ENCODE measurements at regions not wholly inside any gene's neighbourhood (a gene's known extent, or its start where the extent isn't known, plus 50 kb on each side); places are given as distances from the start of the nearest gene placed in this dataset.
"Not testable (repeated sequence)": the region's sequence is repeated elsewhere in the genome, so short reads cannot be mapped to it uniquely, and the experiment has no call there.

- DNase-seq: no peak
Observed at GRCh38 chr5:96124589-96124988, 162.9 kb upstream of the ELL2 start.

GRCh38 chr5:96123418-96123817 is 161.8 kb upstream of the ELL2 start:
- no peak for DNase-seq

GRCh38 chr5:96121364-96121763 is 159.7 kb upstream of the ELL2 start:
- DNase-seq: no peak

- no peak for DNase-seq
Observed at GRCh38 chr5:96120120-96120519, 158.5 kb upstream of the ELL2 start.

GRCh38 chr5:96117771-96118651 is 156.4 kb upstream of the ELL2 start:
- DNase-seq: no peak

- DNase-seq: no peak
Observed at GRCh38 chr5:96115147-96115807, 153.6 kb upstream of the ELL2 start.

GRCh38 chr5:96114736-96115135 is 153.1 kb upstream of the ELL2 start:
- DNase-seq: no peak

- no peak for DNase-seq
Observed at GRCh38 chr5:96113170-96113939, 151.7 kb upstream of the ELL2 start.

- no peak for DNase-seq
Observed at GRCh38 chr5:96112703-96113102, 151.1 kb upstream of the ELL2 start.

- DNase-seq: no peak
Observed at GRCh38 chr5:96112123-96112670, 150.5 kb upstream of the ELL2 start.

GRCh38 chr5:96111080-96111756 is 149.6 kb upstream of the ELL2 start:
- DNase-seq: no peak

- DNase-seq: no peak
Observed at GRCh38 chr5:96110300-96110699, 148.6 kb upstream of the ELL2 start.

GRCh38 chr5:96108629-96109028 is 147.0 kb upstream of the ELL2 start:
- DNase-seq: not testable (repeated sequence)

GRCh38 chr5:96103829-96104228 is 142.2 kb upstream of the ELL2 start:
- not testable (repeated sequence) for DNase-seq

- no peak for DNase-seq
Observed at GRCh38 chr5:96101358-96102089, 139.9 kb upstream of the ELL2 start.

GRCh38 chr5:96097488-96097887 is 135.8 kb upstream of the ELL2 start:
- not testable (repeated sequence) for DNase-seq

GRCh38 chr5:96096724-96097123 is 135.1 kb upstream of the ELL2 start:
- no peak for DNase-seq

GRCh38 chr5:96094904-96095303 is 133.3 kb upstream of the ELL2 start:
- DNase-seq: no peak

GRCh38 chr5:96093890-96094381 is 132.3 kb upstream of the ELL2 start:
- no peak for DNase-seq

- no peak for DNase-seq
Observed at GRCh38 chr5:96093340-96093739, 131.7 kb upstream of the ELL2 start.

- no peak for DNase-seq
Observed at GRCh38 chr5:96091874-96092273, 130.2 kb upstream of the ELL2 start.

GRCh38 chr5:96090215-96090614 is 128.6 kb upstream of the ELL2 start:
- DNase-seq: no peak

Measured in DMS79 (cell line).